Inferior parietal cortex (tissue), 1 donor: ENCODE measurements at regions not wholly inside any gene's neighbourhood (a gene's known extent, or its start where the extent isn't known, plus 50 kb on each side); places are given as distances from the start of the nearest gene placed in this dataset.

ENCODE experiments used
- DNase-seq: peaks from one replicate; pipeline ENCODE4 v3.0.0-alpha.2; 2016; ENCODE audit errors: extremely low spot score

DNA sequence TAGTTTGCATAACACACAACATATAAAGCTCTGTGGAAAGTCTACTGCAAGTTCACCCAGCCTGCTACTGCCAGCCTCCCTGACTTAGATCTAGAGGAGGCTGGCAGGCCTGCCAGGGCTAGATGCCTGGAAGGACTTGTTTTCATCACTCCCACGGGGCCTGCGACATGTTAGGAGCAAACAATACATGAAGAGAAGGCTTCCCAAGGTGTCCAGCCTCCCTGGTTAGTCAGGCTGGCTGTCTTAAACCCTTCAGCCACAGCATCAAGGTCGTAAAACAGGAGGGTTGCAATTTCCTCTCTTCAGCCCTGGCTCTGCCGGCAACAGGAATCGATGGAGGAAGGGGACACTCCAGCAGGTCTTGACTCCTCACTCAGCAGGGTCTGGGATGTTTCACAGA lies 104.5 kb downstream of the NGF start:
- DNase-seq = no peak

DNA sequence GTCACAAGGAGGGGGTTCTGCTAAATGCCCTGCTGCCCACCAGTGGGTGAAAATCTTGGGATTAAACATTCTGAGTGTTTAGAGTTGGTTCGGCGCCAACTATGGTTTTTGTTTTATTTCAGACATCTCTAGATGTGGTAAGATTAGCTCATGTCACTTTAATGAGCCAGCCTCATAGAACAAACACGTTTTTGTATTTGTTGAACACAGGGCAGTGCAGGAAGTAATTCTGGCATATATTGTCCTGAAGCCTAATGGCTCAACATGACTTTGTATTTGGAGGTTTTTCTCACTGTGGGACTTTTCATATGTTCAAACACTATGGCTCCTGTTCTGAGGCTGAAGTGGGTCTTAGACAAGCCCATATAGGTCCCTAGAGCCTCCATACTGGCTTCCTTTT lies 107.8 kb downstream of the NGF start:
- DNase-seq = peak; percentile 2

DNA sequence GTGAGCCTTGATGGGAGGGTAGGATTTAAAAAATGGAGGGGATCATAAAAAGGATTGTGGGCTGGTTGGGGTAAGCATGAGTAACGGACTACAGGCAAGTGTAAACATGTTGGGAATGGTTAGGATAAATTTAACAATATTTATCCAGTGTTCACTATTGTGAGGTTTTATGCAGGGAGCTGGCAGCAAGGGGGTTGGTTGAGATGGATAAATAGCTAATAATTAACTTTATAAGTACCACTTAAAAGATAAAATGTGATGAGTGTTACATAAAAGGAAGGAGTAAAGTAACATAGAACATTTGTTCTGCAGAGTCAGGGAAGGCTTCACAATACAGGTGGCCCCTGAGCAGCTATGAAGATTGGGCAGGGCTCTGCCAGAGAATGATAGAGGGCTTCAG lies 109.0 kb downstream of the NGF start:
- DNase-seq = no peak

DNA sequence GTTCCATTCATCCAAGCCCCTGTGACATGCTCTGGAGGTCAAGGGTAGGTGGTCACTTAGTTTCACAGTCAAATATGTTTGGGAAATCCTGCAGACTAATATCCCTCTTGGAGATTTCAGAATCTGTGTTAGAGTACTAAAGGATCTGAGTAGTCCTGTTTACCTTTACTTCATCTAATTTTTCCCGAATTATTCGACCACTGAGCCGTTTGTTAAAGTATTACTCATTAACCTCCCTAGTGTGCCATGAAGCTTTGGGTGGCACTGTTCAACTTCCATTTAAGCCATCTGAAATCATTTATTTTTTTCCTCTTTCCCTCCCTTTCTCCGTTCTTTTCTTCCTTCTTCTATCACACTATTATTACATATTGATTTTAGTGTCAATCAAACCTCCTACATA lies 109.9 kb downstream of the NGF start:
- no peak for DNase-seq

DNA sequence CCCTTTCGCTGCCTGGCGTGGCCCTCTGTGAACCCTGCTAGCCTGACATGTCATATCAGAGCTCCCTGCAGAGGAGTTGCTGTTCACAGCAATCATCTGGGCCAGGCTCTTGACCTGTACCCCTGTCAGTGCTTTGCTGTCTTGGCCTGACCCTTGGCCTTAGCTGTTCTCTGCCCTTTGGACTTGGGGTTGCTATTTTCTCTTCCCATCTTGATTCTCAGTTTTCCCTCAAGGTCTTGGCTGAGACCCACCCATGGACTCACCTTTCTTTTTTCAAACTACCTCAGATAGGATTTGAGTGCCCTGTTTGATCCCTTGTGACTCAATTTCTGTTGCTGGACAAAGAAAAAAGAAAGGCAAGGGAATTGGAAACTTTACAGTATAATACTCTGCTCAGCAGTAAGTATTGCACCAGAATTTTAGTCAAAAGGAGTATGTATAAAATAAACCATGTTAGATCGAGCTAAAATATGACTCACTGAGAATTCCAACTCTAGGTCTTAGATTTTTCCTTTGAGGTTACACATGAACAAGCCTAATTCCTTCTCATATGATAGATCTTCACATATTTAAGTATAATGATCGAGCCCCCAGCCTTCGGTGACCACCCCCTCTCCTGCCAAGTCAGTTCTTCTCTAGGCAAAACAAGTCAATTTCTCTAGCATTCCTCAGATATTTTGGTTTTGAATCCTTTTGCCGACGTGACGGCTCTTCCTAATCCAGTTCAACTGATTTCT lies 110.5 kb downstream of the NGF start:
- no peak for DNase-seq

DNA sequence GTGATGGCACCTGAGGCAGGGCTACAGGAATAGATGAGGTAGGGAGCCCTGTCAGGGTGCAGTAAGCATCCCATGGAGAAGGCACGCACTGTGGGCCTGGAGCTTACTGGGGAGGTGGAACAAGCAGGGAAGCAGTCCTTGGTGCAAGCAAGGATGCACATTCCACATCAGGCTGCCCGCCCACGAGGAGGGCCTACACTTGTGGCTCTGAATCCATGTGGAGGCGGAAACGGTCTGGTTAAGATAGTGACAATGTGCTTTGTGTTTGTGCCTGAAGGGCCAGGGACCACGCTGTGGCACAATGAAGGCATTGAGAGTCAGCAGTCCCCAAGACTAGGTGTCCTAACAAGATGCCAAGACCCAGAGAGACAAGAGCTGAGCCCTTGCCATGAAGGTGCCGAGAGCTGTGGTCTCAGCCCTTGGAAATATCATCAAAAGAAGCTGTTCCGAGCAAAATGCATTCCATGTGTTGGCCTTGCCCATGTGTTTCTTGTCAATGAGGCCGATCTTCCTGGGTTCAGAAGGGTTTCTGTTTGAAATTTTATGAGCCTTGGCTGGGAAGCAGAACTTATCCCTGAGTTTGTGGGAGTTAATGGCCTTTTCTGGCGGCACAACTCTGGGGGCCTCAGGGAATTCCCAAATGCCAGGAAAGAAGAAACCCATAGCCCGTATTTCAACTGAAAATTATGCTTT lies 111.9 kb downstream of the NGF start:
- DNase-seq = no peak

DNA sequence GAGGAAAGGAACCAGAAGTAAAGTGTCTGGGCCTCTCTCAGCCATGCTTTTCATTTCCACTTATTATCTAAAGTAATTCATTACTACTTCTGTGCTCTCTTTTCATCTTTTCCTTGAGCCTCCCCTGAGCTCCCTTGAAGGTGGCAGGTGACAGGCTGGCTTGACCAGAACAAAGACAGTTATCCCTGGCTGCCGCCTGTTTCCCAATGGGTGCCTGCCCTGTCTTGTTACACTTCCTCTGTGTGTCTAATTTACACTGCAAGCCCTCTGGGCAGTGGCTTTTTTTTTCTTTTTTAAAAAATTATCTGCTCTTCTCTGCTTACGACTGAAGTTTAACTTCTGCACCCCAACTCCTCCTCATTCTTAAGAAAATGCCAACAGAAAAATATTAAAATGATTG lies 113.4 kb downstream of the NGF start:
- DNase-seq = no peak

DNA sequence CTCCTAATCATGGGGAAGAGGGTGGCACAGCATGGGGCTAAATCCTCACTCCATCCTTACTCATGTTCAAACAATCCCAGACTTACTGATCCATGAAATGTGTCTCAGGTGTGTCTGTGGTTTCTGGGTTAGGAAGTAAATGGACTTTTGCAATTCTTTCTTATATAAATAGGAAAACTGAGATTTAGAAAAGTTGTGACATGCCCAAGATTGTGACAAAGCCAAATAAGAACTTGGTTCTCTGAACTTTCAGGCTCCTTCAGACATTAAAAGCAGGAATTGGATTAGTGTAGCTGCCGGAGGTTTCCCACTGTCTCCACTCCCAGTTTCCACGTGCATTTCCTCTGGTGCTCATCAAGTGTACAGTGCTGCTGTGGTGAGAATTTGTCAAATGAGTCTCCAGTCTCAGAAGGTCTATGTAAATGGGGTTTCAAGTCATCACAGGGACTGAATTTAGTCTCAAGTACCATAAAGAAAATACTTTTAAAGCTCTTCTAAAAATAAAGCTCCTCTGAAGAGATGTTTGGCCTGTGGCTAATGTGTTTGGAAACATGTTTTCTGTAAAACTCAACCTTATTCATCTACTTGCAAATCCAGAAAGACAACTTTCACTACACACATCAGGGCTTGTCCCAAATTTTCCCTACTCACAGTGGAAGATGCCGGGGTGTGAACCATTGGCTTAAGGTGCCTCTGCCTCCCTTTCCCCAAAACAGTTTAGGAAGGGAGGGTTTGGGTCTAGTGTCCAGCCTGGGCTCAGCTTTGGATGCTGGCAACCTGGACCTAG lies 115.2 kb downstream of the NGF start:
- DNase-seq = no peak

DNA sequence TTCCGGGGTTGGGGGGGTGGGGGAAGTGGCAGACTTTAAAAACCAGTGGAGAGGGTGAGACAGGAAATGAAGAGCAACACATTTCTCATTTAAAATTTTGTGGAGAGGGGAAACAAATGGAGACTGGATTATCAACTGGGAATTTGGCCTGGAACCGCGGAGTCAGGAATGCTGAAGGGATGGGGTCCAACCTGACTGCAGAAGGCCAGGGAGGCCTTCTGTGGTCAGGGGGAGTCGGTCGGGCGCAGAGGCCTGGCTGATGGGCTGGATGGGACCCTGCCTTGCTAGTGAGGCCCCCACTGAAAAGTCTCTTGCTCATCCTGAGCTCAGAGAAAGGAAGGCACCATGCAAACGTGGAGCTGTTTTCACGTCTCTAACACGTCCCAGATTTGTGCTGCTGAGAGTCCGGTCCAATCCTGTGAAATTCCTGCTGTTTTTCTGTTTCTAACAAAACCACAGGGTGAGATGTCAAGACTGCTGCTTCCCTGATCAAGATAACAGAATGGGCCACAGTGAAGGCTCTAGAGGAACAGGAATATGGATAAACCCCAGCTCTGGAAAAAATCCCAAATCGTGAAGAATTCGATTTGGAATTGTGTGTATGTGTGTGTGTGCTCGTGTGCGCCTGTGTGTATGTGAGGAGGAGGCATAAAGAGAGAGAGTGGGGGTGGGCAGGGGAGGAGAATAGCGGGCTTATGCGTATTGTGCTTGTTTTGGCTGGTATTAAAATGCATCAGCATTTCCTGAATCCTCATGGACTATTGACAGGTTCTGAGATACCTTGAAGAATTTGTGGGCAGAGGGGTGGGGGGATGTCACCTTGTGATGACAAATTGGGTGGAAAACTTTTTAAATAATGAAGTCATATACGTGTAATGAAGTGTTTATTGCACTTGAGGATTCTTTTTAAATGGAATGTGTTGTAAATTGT lies 117.4 kb downstream of the NGF start:
- no peak for DNase-seq

DNA sequence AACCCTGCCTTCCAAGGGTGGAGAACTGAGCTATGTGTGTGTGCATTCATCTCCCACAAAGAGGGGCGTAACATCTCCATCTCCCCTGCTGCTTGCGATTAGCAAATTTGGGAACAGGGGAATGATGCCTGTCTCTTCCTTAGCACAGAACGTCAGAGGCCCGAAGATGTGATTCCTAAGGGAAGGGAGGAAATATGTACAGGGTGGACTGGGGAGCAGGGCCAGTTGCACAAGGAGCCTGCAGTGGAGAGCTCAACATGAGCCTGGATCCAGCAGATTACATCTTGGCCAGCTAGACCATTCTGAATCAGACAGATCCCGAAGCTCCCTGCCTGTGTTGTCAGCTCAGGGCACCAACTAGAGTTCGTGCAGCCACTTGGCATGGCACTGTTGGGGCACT lies 118.1 kb downstream of the NGF start:
- DNase-seq = no peak

DNA sequence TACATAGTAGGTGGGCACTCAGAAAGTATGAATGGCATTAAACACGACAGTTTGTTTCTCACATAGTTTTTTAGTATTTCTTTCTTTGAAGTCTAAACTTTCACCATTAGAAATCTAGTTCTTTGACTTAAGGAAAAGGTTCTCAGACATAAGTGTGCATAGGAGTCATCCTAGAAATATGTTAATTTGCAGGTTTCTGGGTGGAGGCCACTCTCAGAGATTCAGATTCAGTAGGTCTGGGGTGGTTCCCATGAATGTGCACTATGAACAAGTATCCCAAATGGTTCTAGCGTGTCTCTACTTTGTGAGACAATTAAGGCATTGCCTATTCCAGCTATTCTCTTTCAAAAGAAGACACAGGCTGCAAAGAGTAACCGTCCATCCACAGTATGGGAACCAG lies 119.3 kb downstream of the NGF start:
- no peak for DNase-seq

DNA sequence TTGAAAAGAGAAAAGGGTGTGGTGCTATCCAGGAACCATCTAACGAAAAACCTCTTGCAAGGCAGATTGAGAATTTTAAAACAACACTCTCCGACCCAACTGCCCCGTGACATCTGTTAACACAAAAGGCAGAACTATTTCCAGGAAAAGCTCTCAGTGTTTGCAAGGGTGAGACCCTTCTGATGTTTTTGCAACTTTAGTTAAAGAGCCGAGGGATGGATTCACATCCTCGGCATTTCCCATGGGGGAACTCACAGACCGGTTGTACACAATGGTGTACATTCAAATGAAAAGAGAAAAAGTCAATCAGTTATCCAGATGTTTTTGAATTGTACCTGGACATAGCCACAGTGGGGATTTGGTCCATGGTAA lies 120.0 kb downstream of the NGF start:
- DNase-seq = no peak

DNA sequence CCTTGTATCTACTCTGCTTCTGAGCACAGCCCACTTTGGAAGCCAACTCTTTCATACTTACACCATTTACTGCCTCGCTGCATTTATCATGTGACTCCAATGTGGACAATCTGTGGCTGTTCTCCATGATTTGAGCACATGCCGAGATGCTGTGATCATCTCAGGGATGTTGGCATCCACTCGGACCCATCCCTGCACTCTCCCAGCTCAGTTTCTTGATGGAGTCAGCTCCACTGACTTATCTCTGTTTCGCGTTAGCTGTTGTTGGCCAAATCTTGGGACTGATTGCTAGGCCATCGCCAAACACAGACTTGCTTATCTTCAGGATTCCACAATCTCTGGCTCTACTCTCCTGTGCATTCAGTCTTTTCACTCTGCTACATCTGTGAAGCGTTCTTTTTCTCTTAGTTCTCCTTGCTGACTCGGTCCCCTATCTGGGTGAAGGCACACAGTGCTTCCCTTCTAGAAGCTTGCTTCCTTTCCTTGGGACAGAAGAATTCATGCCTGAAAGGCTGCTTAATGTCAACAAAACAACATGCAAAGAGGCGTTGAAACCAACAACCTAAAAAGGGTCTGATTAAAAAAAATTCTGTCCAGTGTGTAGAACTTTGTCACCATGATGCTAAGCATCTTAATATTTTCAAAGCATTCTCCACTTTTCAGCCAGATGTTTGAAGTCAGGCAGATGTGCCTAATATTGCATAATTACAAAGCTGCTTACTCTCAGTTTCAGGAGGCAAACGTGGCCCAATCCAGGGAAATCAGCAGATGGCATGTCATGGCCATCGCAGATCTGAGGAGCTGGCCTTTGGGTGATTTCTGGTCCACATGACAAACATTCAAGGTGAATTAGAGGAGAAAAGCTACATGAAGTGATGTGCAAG lies 120.7 kb downstream of the NGF start:
- no peak for DNase-seq

DNA sequence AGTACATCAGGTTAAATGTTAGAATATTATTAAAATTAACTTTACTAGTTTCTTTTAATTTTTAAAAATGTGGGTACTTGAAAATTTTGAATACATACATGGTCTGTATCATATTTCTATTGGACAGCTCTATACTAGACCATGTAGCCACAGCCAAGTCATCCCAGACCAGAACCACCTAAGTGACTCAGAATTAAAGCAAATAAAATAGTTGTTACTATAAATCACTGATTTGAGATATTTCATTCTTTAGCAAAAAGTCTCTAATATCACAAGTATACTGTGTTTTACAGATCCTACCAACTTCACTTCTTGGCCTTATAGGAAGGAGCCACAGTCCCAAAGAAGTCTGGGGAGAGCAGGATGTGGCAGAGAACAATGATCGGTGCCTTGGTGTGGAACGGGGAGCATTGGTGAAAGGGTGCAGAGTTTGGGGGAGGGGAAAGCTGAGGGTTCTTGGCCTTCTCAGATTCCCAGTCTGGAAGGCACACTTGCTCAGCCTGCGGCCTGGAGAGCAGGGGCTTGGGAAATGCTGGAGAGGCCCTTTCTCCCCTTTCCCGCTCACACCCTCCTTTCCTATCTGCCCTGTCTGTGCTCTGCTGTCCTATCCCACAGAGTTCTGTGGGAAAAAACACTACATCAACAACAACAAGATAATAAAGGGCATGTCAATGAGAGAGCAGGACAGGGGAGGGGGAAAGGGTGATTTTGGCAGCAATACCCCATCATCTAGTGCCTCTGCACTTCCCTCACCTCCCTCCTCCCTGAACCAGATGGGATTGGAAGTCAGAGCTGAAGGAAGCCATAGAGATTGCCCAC lies 122.1 kb downstream of the NGF start:
- DNase-seq = no peak

DNA sequence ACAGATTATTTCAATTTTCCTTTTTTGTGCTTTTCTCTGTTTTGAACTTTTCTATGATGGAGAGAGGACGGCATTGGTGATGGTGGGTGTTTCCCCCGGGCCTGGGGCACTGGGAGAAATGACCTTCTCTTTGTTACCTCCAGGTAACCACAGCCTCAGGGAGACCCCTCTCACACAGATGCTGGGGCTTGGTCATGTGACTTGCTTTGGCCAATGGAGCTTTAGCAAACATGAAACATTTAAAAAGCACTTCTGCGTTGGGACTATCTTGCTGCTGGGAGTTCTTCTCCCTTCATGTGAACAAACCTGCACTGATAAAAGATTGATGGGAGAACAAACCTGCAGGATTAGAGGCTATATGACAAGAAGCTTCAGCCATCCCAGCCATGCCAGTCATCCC lies 122.9 kb downstream of the NGF start:
- no peak for DNase-seq

DNA sequence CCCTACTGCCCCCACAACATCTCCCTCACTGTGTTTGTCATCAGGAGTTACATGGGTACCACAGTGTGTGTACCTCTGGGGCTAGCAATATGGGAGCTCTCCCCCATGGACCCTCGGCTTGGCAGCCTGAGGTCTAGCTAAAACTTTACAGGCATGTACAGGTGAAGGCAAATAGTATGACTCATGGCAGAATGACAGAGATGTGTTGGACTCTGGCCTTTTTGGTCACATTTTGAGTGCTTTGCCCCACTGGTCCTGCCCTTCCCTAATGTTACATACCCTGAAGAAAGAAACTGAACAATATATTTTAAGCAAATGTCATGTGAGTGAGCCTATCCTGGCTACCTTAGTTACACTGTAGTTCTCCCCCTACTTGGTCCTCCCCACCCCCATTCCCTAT lies 124.0 kb downstream of the NGF start:
- DNase-seq = no peak

DNA sequence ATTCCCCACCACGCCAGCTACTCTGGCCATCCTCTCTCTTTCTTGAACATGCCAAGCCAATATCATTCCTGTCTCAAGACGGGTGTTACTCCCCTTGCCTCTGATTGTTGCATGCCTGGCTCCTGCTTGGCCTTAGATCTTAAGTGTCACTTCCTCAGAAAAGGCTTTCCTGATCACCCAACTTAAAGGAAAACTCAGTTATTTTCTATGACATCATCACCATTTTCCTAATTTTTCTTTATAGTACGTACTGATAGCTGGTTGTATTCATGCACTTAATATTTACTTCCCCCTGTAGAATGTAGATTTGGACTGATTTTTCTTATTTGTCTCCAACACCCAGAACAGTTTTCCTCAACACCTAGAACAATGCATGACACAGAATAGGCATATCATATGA lies 123.8 kb upstream of the TSPAN2 start:
- DNase-seq = no peak

DNA sequence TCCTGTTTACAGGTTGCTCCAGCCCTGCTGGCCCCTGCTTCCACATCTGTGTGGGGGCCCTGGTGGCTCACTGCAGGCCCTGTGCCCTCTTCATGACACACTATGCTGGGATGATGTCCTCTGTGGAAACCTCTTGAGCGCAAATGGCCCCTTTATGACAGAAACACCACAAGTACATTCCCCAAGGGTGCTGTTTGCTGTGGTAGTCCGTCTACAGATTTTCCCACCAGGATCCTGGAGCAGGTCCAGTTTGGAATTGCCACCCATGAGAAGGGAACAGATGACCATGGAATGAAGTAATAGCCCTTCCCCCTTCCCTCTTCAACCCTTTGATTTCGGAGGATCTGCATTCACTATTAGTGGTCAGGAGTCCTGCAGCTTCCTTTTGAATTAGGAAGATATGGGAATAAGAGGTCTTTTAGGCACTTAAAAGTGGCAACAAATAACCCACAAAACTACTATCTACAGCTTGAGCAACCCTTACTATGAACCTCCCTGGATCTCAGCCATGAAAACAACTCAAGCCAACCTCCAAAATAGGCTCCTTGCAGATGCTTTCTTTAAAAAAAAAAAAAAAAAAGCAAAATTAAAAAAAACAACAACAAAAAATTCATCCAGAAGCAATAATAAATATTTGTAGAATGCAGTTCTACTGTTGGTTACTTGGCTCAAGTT lies 121.9 kb upstream of the TSPAN2 start:
- DNase-seq = no peak

DNA sequence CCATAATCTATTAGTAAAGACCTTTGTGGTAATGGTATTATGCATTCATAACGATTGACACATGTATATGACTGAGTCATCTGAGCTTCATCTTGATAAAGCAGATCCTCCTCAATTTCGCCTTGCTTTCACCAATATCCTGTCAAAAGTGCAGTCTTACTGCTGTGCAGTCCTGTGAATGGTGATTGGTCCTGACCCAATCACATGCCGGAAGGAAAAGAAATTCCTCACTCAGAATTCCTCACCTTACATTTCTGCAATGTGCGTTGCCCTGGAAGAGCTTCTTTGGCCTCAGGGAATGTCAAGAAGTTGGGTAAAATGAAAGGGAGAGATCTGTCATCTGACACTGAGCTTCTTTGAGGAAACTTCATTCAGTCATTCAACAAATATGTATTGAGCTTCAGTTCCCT lies 121.0 kb upstream of the TSPAN2 start:
- no peak for DNase-seq
